ENCODE measurements at regions not wholly inside any gene's neighbourhood (a gene's known extent, or its start where the extent isn't known, plus 50 kb on each side); places are given as distances from the start of the nearest gene placed in this dataset.

DNA sequence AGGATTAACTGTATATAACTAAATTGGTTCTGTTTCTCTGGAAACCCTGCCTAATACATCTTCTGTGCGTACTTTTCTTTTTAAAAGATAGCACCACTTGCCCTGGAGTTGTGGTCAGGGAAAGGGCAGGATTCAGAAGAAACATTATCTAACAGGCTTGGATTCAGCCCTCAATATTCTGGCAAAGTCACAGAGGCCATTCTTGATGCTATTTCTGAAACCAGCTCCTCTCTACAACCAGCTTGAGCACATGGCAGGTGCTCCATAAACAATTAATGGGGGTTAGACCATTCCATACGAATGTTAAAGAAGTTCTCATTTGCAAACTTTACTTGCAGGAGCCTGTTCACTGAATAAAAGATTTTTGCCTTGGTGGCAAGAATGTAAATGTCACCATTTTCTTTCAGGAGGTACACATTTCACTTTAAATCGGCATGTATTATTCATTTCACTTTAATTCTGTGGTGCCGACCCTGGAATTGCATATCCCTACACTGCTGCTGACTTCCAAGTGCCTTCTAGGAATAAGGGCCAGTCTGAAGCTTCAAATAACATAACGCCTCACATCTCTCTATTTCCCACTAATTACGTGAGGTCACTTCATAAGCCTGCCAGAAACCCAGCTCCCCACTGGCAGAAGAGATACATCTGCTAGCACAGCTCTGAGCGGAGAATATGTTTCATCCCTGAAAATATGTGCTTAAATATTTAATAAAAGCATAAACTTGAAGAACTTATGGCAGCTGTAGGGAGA is 248.7 kb downstream of the ADGRG6 start:
- TF ChIP-seq EZH2phosphoT487 (conservative IDR thresholded peaks at IDR 0.05; ENCODE audit: low read length): no peak
- TF ChIP-seq CTCF (IDR thresholded peaks at IDR 0.05; ENCODE audit: insufficient read depth, low read length, poor library complexity, severe bottlenecking): no peak
- Histone ChIP-seq H3K9ac (ENCODE audit: low read length) (no peak overlapping the region), H3F3A (ENCODE audit: insufficient read depth) (no peaks in the 10 kb centered on the region), H3K4me2 (ENCODE audit: low read depth, low read length, poor library complexity, severe bottlenecking) (no peak overlapping the region), H3K4me3 (ENCODE audit: insufficient read depth, low read length, poor library complexity, severe bottlenecking) (no peak overlapping the region), H3K79me2 (ENCODE audit: insufficient read depth, low read length) (no peaks in the 10 kb centered on the region), H3K36me3 (ENCODE audit: low read length) (no peaks in the 10 kb centered on the region), H3K27ac (ENCODE audit: low read depth, low read length) (no peak overlapping the region), H2AFZ (ENCODE audit: low read depth, low read length, severe bottlenecking) (no peak overlapping the region), H3K27me3 (ENCODE audit: low read length) (no peaks in the 10 kb centered on the region), H3K9me3 (ENCODE audit: insufficient read depth, low read length) (no peaks in the 10 kb centered on the region), H3K9me2 (replicated peaks; ENCODE audit: insufficient read depth, low read length) (0 out of 2 replicates have a peak, but pooled peaks cover 3% of the 10 kb centered on the region), H4K20me1 (ENCODE audit: low read depth, low read length) (no peaks in the 10 kb centered on the region)

GRCh38 chr6:142551274-142551811 is 249.5 kb downstream of the ADGRG6 start:
- Histone ChIP-seq H3K27me3 (ENCODE audit: low read length) (no peaks in the 10 kb centered on the region), H2AFZ (ENCODE audit: low read depth, low read length, severe bottlenecking) (no peak overlapping the region), H3K79me2 (ENCODE audit: insufficient read depth, low read length) (no peaks in the 10 kb centered on the region), H3F3A (ENCODE audit: insufficient read depth) (no peaks in the 10 kb centered on the region), H3K4me2 (ENCODE audit: low read depth, low read length, poor library complexity, severe bottlenecking) (no peak overlapping the region), H4K20me1 (ENCODE audit: low read depth, low read length) (no peaks in the 10 kb centered on the region), H3K9ac (ENCODE audit: low read length) (no peak overlapping the region), H3K36me3 (ENCODE audit: low read length) (no peaks in the 10 kb centered on the region), H3K9me3 (ENCODE audit: insufficient read depth, low read length) (no peaks in the 10 kb centered on the region), H3K9me2 (replicated peaks; ENCODE audit: insufficient read depth, low read length) (0 out of 2 replicates have a peak, but pooled peaks cover 3% of the 10 kb centered on the region), H3K4me3 (ENCODE audit: insufficient read depth, low read length, poor library complexity, severe bottlenecking) (no peak overlapping the region), H3K27ac (ENCODE audit: low read depth, low read length) (no peak overlapping the region)
- no peak for TF ChIP-seq EZH2phosphoT487 (conservative IDR thresholded peaks at IDR 0.05; ENCODE audit: low read length)
- TF ChIP-seq CTCF (IDR thresholded peaks at IDR 0.05; ENCODE audit: insufficient read depth, low read length, poor library complexity, severe bottlenecking): no peak

DNA sequence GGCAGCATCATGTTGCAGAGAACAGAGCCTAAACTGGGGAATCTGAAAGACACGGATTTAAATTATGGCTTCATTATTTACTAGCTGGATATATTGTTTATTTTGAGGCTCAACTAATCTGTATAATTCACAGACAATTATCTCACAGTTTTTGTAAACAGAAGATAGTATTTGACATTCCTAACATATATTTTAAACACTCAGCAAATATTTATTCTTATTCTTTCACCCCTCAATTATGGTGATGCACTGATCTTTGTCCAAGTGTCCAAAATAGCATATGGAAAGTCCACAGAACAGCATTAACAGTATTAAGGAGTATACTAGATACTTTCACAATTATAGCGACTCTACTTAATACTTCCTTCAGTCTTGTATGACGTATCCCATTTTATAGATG is 257.0 kb downstream of the ADGRG6 start:
- no peaks in the 10 kb centered on the region for H3K79me2 ChIP-seq (ENCODE audit: insufficient read depth, low read length)
- no peaks in the 10 kb centered on the region for H3K36me3 ChIP-seq (ENCODE audit: low read length)
- TF ChIP-seq EZH2phosphoT487 (conservative IDR thresholded peaks at IDR 0.05; ENCODE audit: low read length) (no peak), CTCF (IDR thresholded peaks at IDR 0.05; ENCODE audit: insufficient read depth, low read length, poor library complexity, severe bottlenecking) (no peak)
- no peak overlapping the region for H3K9ac ChIP-seq (ENCODE audit: low read length)
- no peaks in the 10 kb centered on the region for H3K27me3 ChIP-seq (ENCODE audit: low read length)
- H3K27ac ChIP-seq (ENCODE audit: low read depth, low read length): no peak overlapping the region
- H3K4me2 ChIP-seq (ENCODE audit: low read depth, low read length, poor library complexity, severe bottlenecking): no peak overlapping the region
- no peak overlapping the region for H2AFZ ChIP-seq (ENCODE audit: low read depth, low read length, severe bottlenecking)
- H3K9me3 ChIP-seq (ENCODE audit: insufficient read depth, low read length): no peaks in the 10 kb centered on the region
- no peak overlapping the region for H3K4me3 ChIP-seq (ENCODE audit: insufficient read depth, low read length, poor library complexity, severe bottlenecking)
- no peaks in the 10 kb centered on the region for H3F3A ChIP-seq (ENCODE audit: insufficient read depth)
- no peaks in the 10 kb centered on the region for H4K20me1 ChIP-seq (ENCODE audit: low read depth, low read length)
- H3K9me2 ChIP-seq (replicated peaks; ENCODE audit: insufficient read depth, low read length): no peaks in the 10 kb centered on the region
